Prostate gland (tissue), 2 donors: ENCODE measurements at regions not wholly inside any gene's neighbourhood (a gene's known extent, or its start where the extent isn't known, plus 50 kb on each side); places are given as distances from the start of the nearest gene placed in this dataset.

Experiments
- POLR2A ChIP-seq: fragments of 450-650 bp; IDR thresholded peaks from one replicate; pipeline ENCODE4 v1.6.1; 2016; ENCODE audit warnings: antibody characterized with exemption, mild to moderate bottlenecking
- POLR2AphosphoS5 ChIP-seq: sonication (generic); formaldehyde crosslinking; IDR thresholded peaks from one replicate; pipeline ENCODE4 v1.6.1; 2017; ENCODE audit warnings: antibody characterized with exemption
- TF ChIP-seq, protein P1 (sequence below), 4 experiments: fragments of 200-600 bp in 2 of 4; fragments of 450-650 bp in 2 of 4; sonication (generic) in 2 of 4; IDR thresholded peaks; 1 replicate in 3 of 4; 2 replicates in 1 of 4; pipeline ENCODE4 v1.5.1; 2016 to 2019; ENCODE audit warnings: antibody characterized with exemption in 4 of 4, mild to moderate bottlenecking in 2 of 4, moderate library complexity in 2 of 4

DNA sequence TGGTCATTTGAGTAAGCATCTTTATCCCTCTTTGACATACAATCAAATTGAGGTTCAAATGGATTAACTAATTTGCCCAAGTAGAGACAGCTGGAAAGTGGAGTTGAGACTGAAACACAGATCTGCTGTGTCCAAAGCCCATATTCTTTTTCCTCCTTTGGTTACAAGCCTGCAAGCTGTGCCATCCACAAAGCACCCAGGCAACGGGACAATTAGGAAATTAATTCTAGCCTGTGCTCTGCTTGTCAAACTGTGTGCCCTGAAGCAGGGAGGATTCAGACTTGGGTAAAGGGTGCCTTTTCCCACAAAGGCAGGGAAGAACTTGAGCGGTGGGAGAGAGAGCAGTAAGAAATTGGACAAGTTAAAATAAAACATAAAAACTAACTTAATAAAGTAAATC lies 127.9 kb downstream of the DTWD1 start:
- TF ChIP-seq, protein P1, sequence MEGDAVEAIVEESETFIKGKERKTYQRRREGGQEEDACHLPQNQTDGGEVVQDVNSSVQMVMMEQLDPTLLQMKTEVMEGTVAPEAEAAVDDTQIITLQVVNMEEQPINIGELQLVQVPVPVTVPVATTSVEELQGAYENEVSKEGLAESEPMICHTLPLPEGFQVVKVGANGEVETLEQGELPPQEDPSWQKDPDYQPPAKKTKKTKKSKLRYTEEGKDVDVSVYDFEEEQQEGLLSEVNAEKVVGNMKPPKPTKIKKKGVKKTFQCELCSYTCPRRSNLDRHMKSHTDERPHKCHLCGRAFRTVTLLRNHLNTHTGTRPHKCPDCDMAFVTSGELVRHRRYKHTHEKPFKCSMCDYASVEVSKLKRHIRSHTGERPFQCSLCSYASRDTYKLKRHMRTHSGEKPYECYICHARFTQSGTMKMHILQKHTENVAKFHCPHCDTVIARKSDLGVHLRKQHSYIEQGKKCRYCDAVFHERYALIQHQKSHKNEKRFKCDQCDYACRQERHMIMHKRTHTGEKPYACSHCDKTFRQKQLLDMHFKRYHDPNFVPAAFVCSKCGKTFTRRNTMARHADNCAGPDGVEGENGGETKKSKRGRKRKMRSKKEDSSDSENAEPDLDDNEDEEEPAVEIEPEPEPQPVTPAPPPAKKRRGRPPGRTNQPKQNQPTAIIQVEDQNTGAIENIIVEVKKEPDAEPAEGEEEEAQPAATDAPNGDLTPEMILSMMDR (IDR thresholded peaks at IDR 0.05), result no peak
- TF ChIP-seq POLR2A (no peak), POLR2AphosphoS5 (no peak)
